K562 (cell line): ENCODE measurements at regions not wholly inside any gene's neighbourhood (a gene's known extent, or its start where the extent isn't known, plus 50 kb on each side); places are given as distances from the start of the nearest gene placed in this dataset.

Experiments used
- CC2D1A ChIP-seq: fragments of 450-650 bp; IDR thresholded peaks from 2 replicates; pipeline ENCODE4 v1.6.1; 2017; ENCODE audit warnings: mild to moderate bottlenecking
- CTCF ChIP-seq, 3 experiments: IDR thresholded peaks in 2 of 3; conservative IDR thresholded peaks in 1 of 3; 2 replicates each; pipeline ENCODE4 v1.5.1; 2011 to 2012; ENCODE audit warnings: low read length in 3 of 3, mild to moderate bottlenecking in 3 of 3, control low read depth in 2 of 3, improper control_type of control experiment in 1 of 3, inconsistent platforms in 1 of 3, low read depth in 1 of 3, mixed read lengths in 1 of 3, moderate library complexity in 1 of 3; ENCODE audit not compliant: insufficient read depth in 2 of 3
- EGR1 ChIP-seq: fragments of 450-650 bp; conservative IDR thresholded peaks from 2 replicates; pipeline ENCODE4 v1.6.1; 2017; ENCODE audit warnings: mild to moderate bottlenecking
- ERF ChIP-seq: fragments of 450-650 bp; formaldehyde crosslinking; IDR thresholded peaks from 2 replicates; pipeline ENCODE4 v1.4.0; 2020; ENCODE audit warnings: mild to moderate bottlenecking, mixed read lengths
- MAFF ChIP-seq: IDR thresholded peaks from 2 replicates; pipeline ENCODE4 v1.6.1; 2012; ENCODE audit warnings: low read length, improper control_type of control experiment
- RAD21 ChIP-seq, 2 experiments: fragments of 250-450 bp in 1 of 2; fragments of 450-650 bp in 1 of 2; sonication (Bioruptor Pico) in 1 of 2; formaldehyde crosslinking in 1 of 2; IDR thresholded peaks in 1 of 2; conservative IDR thresholded peaks in 1 of 2; 2 replicates each; pipeline versions ENCODE4 v1.4.0 to v1.8.0; 2020 to 2022; ENCODE audit warnings: mild to moderate bottlenecking in 2 of 2, moderate library complexity in 1 of 2
- ZNF280B ChIP-seq: fragments of 250-450 bp; sonication (Bioruptor Pico); IDR thresholded peaks from 2 replicates; pipeline ENCODE4 v1.5.1; 2021; ENCODE audit warnings: mild to moderate bottlenecking

GRCh38 chr2:23114299-23114698 lies 270.7 kb upstream of the KLHL29 start:
- TF ChIP-seq EGR1 = no peak
- TF ChIP-seq CTCF (IDR thresholded peaks at IDR 0.05 in 2 of 3, conservative IDR thresholded peaks at IDR 0.05 in 1 of 3; ENCODE audit: insufficient read depth in 2 of 3, low read depth in 1 of 3, low read length in 3 of 3) = no peak
- TF ChIP-seq ZNF280B = no peak
- no peak for TF ChIP-seq MAFF
- no peak for TF ChIP-seq CC2D1A
- no peak for TF ChIP-seq RAD21 (CRISPR knock-in tag; conservative IDR thresholded peaks at IDR 0.05 in 1 of 2, IDR thresholded peaks at IDR 0.05 in 1 of 2)
- no peak for TF ChIP-seq ERF (CRISPR knock-in tag)
